HEK293T (cell line): ENCODE measurements at regions not wholly inside any gene's neighbourhood (a gene's known extent, or its start where the extent isn't known, plus 50 kb on each side); places are given as distances from the start of the nearest gene placed in this dataset.

Experiments used
- BHLHE40 ChIP-seq: fragments of 450-650 bp; IDR thresholded peaks from 2 replicates; pipeline ENCODE4 v1.6.1; 2016; ENCODE audit warnings: mild to moderate bottlenecking, moderate library complexity, borderline replicate concordance
- CTBP1 ChIP-seq: fragments of 450-650 bp; IDR thresholded peaks from 2 replicates; pipeline ENCODE4 v1.6.1; 2016; ENCODE audit warnings: borderline replicate concordance
- FOXA1 ChIP-seq: fragments of 450-650 bp; IDR thresholded peaks from 2 replicates; pipeline ENCODE4 v1.6.1; 2016; ENCODE audit warnings: mild to moderate bottlenecking
- FOXK2 ChIP-seq: fragments of 450-650 bp; IDR thresholded peaks from 2 replicates; pipeline ENCODE4 v1.6.1; 2016; ENCODE audit warnings: mild to moderate bottlenecking
- FOXM1 ChIP-seq: fragments of 450-650 bp; IDR thresholded peaks from 2 replicates; pipeline ENCODE4 v1.6.1; 2017; ENCODE audit warnings: mild to moderate bottlenecking, borderline replicate concordance
- L3MBTL2 ChIP-seq: fragments of 450-650 bp; conservative IDR thresholded peaks from 2 replicates; pipeline ENCODE4 v1.6.1; 2016; ENCODE audit warnings: mild to moderate bottlenecking
- LEF1 ChIP-seq: fragments of 450-650 bp; IDR thresholded peaks from 2 replicates; pipeline ENCODE4 v1.6.1; 2017; ENCODE audit warnings: mild to moderate bottlenecking, borderline replicate concordance
- NFRKB ChIP-seq: fragments of 450-650 bp; IDR thresholded peaks from 2 replicates; pipeline ENCODE4 v1.6.1; 2016; ENCODE audit warnings: mild to moderate bottlenecking, moderate library complexity
- PKNOX1 ChIP-seq: fragments of 450-650 bp; IDR thresholded peaks from 2 replicates; pipeline ENCODE4 v1.6.1; 2016
- SP1 ChIP-seq: fragments of 450-650 bp; IDR thresholded peaks from 2 replicates; pipeline ENCODE4 v1.6.1; 2017
- SUZ12 ChIP-seq: fragments of 450-650 bp; IDR thresholded peaks from 2 replicates; pipeline ENCODE4 v1.6.1; 2016; ENCODE audit warnings: mild to moderate bottlenecking
- TARDBP ChIP-seq: fragments of 450-650 bp; IDR thresholded peaks from 2 replicates; pipeline ENCODE4 v1.6.1; 2016
- ZNF384 ChIP-seq: fragments of 450-650 bp; IDR thresholded peaks from 2 replicates; pipeline ENCODE4 v1.6.1; 2016

DNA sequence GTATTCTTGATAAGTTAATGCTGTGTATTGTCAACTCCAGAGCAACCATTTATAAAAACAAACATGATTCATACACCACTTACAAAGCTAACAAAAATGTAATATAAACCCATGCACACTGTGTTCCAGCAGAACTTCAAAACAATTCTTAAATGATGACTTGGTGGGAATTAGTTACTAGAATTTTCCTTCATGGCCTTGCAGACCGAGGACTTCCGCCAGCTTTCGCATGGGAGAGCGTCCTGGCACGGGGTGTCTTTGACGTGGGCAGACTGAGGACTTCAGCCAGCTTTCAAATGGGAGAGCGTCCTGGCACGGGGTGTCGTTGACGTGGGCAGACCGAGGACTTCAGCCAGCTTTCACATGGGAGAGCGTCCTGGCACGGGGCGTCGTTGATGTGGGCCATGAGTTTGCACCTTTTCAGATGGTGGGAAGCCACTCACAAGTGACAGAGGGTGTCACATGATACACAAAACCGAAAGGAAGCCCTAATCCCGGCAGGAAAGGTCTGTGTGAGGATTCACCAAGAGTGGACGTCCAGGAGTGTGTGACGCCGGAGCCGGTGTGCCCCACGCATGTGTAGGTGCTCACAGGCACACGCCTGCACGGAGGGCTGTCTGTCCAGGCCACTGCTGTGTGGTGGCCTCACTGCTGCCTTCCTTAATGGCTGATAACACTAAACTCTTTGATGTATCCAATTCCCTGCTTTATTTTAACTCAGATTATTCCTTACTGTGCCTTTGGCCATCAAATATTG, 211.3 kb upstream of the IRX4 start:
- TF ChIP-seq FOXK2: no peak
- TF ChIP-seq SUZ12: no peak
- TF ChIP-seq FOXM1: no peak
- no peak for TF ChIP-seq ZNF384
- TF ChIP-seq PKNOX1: no peak
- no peak for TF ChIP-seq CTBP1
- no peak; the same call in 1 of the 2 replicates for TF ChIP-seq L3MBTL2
- TF ChIP-seq BHLHE40: no peak
- TF ChIP-seq TARDBP: no peak
- no peak for TF ChIP-seq LEF1
- no peak for TF ChIP-seq SP1
- no peak for TF ChIP-seq FOXA1
- TF ChIP-seq NFRKB: no peak
